Neural crest cell (in vitro differentiated cells): ENCODE measurements at regions not wholly inside any gene's neighbourhood (a gene's known extent, or its start where the extent isn't known, plus 50 kb on each side); places are given as distances from the start of the nearest gene placed in this dataset.

Source experiments
- DNase-seq: peaks from one replicate; pipeline ENCODE4 v3.0.0; 2021; ENCODE audit warnings: low read depth, mixed read lengths, low spot score
- H3K27ac Mint-ChIP-seq: one replicate; pipeline ENCODE4 v1.8.0; 2021; ENCODE audit warnings: mild to moderate bottlenecking, mixed read lengths; ENCODE audit not compliant: unreplicated experiment
- H3K27me3 Mint-ChIP-seq: 2 replicates; pipeline ENCODE4 v1.8.0; 2021; ENCODE audit warnings: low read depth, mild to moderate bottlenecking, mixed read lengths
- H3K36me3 Mint-ChIP-seq: 2 replicates; pipeline ENCODE4 v1.8.0; 2021; ENCODE audit warnings: low read depth, mild to moderate bottlenecking, mixed read lengths
- H3K4me1 Mint-ChIP-seq: 2 replicates; pipeline ENCODE4 v1.8.0; 2021; ENCODE audit warnings: mixed read lengths
- H3K4me3 Mint-ChIP-seq: one replicate; pipeline ENCODE4 v1.8.0; 2021; ENCODE audit warnings: mild to moderate bottlenecking, mixed read lengths
- H3K9me3 Mint-ChIP-seq: 2 replicates; pipeline ENCODE4 v1.8.0; 2021; ENCODE audit warnings: mixed read lengths
- CTCF ChIP-seq: fragments of 200-600 bp; sonication (generic); conservative IDR thresholded peaks from 2 replicates; pipeline ENCODE4 v1.5.0; 2021; ENCODE audit warnings: antibody characterized with exemption, mild to moderate bottlenecking

GRCh38 chr2:83956991-83957390 is 502.1 kb downstream of the SUCLG1 start:
- no peaks in the 10 kb centered on the region for H3K9me3 Mint-ChIP-seq
- H3K4me3 Mint-ChIP-seq, result no peak overlapping the region
- no peaks in the 10 kb centered on the region for H3K27me3 Mint-ChIP-seq
- no peak overlapping the region for H3K27ac Mint-ChIP-seq
- H3K4me1 Mint-ChIP-seq, result peaks cover 15% of the 10 kb centered on the region
- no peak for DNase-seq
- H3K36me3 Mint-ChIP-seq, result no peaks in the 10 kb centered on the region
- TF ChIP-seq CTCF, result no peak

- H3K4me1 Mint-ChIP-seq, result peaks cover 15% of the 10 kb centered on the region
- no peaks in the 10 kb centered on the region for H3K36me3 Mint-ChIP-seq
- no peak for TF ChIP-seq CTCF
- no peaks in the 10 kb centered on the region for H3K27me3 Mint-ChIP-seq
- H3K9me3 Mint-ChIP-seq, result no peaks in the 10 kb centered on the region
- DNase-seq, result no peak
- no peak overlapping the region for H3K4me3 Mint-ChIP-seq
- H3K27ac Mint-ChIP-seq, result no peak overlapping the region
These were observed 505.4 kb downstream of the SUCLG1 start for GRCh38 chr2:83953697-83954096.

- TF ChIP-seq CTCF, result no peak
- no peaks in the 10 kb centered on the region for H3K27me3 Mint-ChIP-seq
- no peaks in the 10 kb centered on the region for H3K36me3 Mint-ChIP-seq
- H3K27ac Mint-ChIP-seq, result no peak overlapping the region
- no peaks in the 10 kb centered on the region for H3K9me3 Mint-ChIP-seq
- H3K4me3 Mint-ChIP-seq, result no peak overlapping the region
- no peak for DNase-seq
- peaks cover 15% of the 10 kb centered on the region for H3K4me1 Mint-ChIP-seq
These were observed 507.6 kb downstream of the SUCLG1 start for GRCh38 chr2:83951378-83951947.

GRCh38 chr2:83949361-83949760 is 509.7 kb downstream of the SUCLG1 start:
- H3K27ac Mint-ChIP-seq, result no peak overlapping the region
- no peaks in the 10 kb centered on the region for H3K27me3 Mint-ChIP-seq
- DNase-seq, result no peak
- TF ChIP-seq CTCF, result no peak
- H3K9me3 Mint-ChIP-seq, result no peaks in the 10 kb centered on the region
- no peaks in the 10 kb centered on the region for H3K36me3 Mint-ChIP-seq
- H3K4me1 Mint-ChIP-seq, result peaks cover 15% of the 10 kb centered on the region
- H3K4me3 Mint-ChIP-seq, result no peak overlapping the region

GRCh38 chr2:83944191-83944590 is 514.9 kb downstream of the SUCLG1 start:
- Mint-ChIP-seq H3K27ac (no peak overlapping the region), H3K4me1 (no peaks in the 10 kb centered on the region), H3K4me3 (no peak overlapping the region), H3K36me3 (no peaks in the 10 kb centered on the region), H3K27me3 (no peaks in the 10 kb centered on the region), H3K9me3 (no peaks in the 10 kb centered on the region)
- TF ChIP-seq CTCF, result no peak
- no peak for DNase-seq

GRCh38 chr2:83943265-83943664 is 515.8 kb downstream of the SUCLG1 start:
- no peak for DNase-seq
- H3K4me3 Mint-ChIP-seq, result no peak overlapping the region
- no peak overlapping the region for H3K27ac Mint-ChIP-seq
- H3K4me1 Mint-ChIP-seq, result no peaks in the 10 kb centered on the region
- no peaks in the 10 kb centered on the region for H3K36me3 Mint-ChIP-seq
- no peaks in the 10 kb centered on the region for H3K9me3 Mint-ChIP-seq
- TF ChIP-seq CTCF, result no peak
- H3K27me3 Mint-ChIP-seq, result no peaks in the 10 kb centered on the region
